ENCODE measurements at regions not wholly inside any gene's neighbourhood (a gene's known extent, or its start where the extent isn't known, plus 50 kb on each side); places are given as distances from the start of the nearest gene placed in this dataset.

- H3K9me3 Mint-ChIP-seq: peaks cover 5% of the 10 kb centered on the region
- no peak overlapping the region for H3K27ac Mint-ChIP-seq
- H3K4me1 Mint-ChIP-seq: peaks cover 4% of the 10 kb centered on the region
- no peaks in the 10 kb centered on the region for H3K36me3 Mint-ChIP-seq
- no peak for DNase-seq (ENCODE audit: low spot score in 2 of 2, unreplicated experiment in 2 of 2)
- TF ChIP-seq CTCF (IDR thresholded peaks at IDR 0.05; ENCODE audit: unreplicated experiment): no peak
- H3K4me3 Mint-ChIP-seq: no peak overlapping the region
- H3K27me3 Mint-ChIP-seq (ENCODE audit: low read depth): no peaks in the 10 kb centered on the region
Observed at GRCh38 chr12:73361156-73361863, 1089.1 kb downstream of the TRHDE start.

DNA sequence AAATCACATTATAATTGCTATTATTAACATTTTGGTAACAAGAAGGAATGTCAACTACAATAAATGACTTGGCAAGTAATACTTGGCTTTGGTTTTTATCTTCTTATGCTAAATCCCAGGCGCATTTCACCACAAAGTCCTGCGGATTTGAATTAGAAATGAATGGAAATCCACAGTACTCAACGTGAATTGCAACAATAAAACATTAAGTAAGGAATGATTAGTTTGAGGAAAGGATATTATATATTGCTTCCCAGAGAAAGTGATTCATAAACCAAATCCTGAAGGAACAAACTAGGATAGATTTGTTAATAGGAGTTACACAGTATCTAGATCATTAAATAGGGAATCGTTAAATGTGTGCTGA lies 1089.7 kb downstream of the TRHDE start:
- no peak for DNase-seq (ENCODE audit: low spot score in 2 of 2, unreplicated experiment in 2 of 2)
- Mint-ChIP-seq H3K27me3 (ENCODE audit: low read depth) (no peaks in the 10 kb centered on the region), H3K4me3 (no peak overlapping the region), H3K27ac (no peak overlapping the region), H3K4me1 (peaks cover 4% of the 10 kb centered on the region), H3K9me3 (peaks cover 4% of the 10 kb centered on the region), H3K36me3 (no peaks in the 10 kb centered on the region)
- TF ChIP-seq CTCF (IDR thresholded peaks at IDR 0.05; ENCODE audit: unreplicated experiment): no peak

GRCh38 chr12:73362666-73363065 lies 1090.5 kb downstream of the TRHDE start:
- no peak overlapping the region for H3K27ac Mint-ChIP-seq
- DNase-seq (ENCODE audit: low spot score in 2 of 2, unreplicated experiment in 2 of 2): no peak
- no peaks in the 10 kb centered on the region for H3K27me3 Mint-ChIP-seq (ENCODE audit: low read depth)
- no peaks in the 10 kb centered on the region for H3K36me3 Mint-ChIP-seq
- peaks cover 4% of the 10 kb centered on the region for H3K4me1 Mint-ChIP-seq
- TF ChIP-seq CTCF (IDR thresholded peaks at IDR 0.05; ENCODE audit: unreplicated experiment): no peak
- H3K4me3 Mint-ChIP-seq: no peak overlapping the region
- no peaks in the 10 kb centered on the region for H3K9me3 Mint-ChIP-seq

GRCh38 chr12:73372856-73373255 lies 1100.7 kb downstream of the TRHDE start:
- Mint-ChIP-seq H3K9me3 (peaks cover 9% of the 10 kb centered on the region), H3K27me3 (ENCODE audit: low read depth) (no peaks in the 10 kb centered on the region), H3K27ac (no peak overlapping the region), H3K36me3 (no peaks in the 10 kb centered on the region), H3K4me1 (no peaks in the 10 kb centered on the region), H3K4me3 (no peak overlapping the region)
- no peak for TF ChIP-seq CTCF (IDR thresholded peaks at IDR 0.05; ENCODE audit: unreplicated experiment)
- DNase-seq (ENCODE audit: low spot score in 2 of 2, unreplicated experiment in 2 of 2): no peak

- Mint-ChIP-seq H3K27ac (no peak overlapping the region), H3K36me3 (no peaks in the 10 kb centered on the region), H3K9me3 (peaks cover 9% of the 10 kb centered on the region), H3K27me3 (ENCODE audit: low read depth) (no peaks in the 10 kb centered on the region), H3K4me3 (no peak overlapping the region), H3K4me1 (no peaks in the 10 kb centered on the region)
- no peak for DNase-seq (ENCODE audit: low spot score in 2 of 2, unreplicated experiment in 2 of 2)
- no peak for TF ChIP-seq CTCF (IDR thresholded peaks at IDR 0.05; ENCODE audit: unreplicated experiment)
Observed at GRCh38 chr12:73374360-73374759, 1102.2 kb downstream of the TRHDE start.

Measured in mesothelial cell of epicardium (in vitro differentiated cells).